ENCODE measurements at regions not wholly inside any gene's neighbourhood (a gene's known extent, or its start where the extent isn't known, plus 50 kb on each side); places are given as distances from the start of the nearest gene placed in this dataset.
A peak's percentile ranks its signal among the peaks of the same experiment; 100 is the strongest.

DNA sequence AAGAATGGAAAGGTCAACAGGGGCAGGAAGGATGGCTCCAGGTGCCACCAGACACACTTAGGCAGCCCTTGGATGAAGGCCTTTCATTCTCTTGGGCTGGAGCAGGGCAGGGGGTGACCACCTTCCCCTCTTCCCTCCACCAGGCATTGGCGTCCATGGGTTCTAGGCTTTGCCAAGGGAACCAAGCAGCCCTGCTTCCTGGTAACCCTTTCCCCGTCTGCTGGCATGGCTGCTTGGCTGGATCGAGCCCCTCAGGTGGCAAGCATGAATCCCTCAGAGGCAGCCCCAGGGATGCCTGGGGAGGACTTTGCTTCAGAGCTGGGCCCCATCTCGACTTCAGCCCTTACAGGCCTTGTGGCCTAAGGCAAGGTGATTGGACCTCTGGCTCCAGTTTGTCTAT lies 185.1 kb upstream of the SYT13 start:
- DNase-seq = no peak

DNA sequence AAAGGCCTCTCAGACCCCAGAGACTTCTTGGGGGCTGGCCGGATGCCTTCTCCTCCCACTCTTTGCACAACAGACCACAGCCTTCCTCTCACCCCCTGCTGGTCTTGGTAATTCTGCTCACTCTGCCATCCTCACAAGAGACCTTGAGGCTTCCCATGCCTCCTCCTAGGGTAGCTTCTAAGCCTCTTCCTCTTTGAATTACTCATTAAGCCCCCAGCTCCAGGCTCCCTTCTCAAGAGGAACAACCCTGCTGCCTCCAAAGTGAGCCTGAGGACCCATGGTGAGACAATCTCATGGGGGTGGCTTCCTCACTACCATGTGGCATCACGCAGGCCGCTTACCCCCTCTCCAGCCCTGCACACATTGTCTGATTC lies 184.6 kb upstream of the SYT13 start:
- no peak for DNase-seq

DNA sequence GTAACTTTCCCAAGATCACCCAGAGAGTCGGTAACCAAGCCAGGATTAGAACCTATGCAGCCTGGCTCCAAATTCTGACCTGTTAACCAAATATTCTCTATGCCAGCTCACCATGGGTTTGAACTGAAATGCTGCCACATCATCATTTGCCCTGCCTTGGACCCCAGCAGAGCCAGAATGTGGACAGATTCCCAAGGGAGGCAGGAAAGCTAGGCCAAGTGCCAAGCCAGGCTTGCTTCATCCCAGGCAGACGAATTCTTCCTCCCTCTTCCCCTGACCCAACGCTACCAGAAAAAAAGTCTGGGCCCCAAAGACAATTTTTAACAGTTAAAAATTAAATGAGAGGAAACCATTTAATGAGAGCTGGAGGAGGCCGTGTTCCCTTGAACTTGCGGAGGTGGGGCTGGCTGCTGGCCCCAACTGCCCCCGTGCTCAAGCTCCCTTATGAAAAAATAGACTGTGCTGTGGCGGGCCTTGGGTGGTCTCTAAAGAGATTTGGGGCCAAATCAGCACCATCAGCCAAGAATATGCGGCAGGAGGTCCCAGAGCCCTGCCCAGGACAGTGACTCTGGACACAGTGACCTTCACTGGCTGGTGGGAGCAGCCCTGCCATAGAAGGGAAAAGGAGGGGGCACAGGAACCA lies 184.1 kb upstream of the SYT13 start:
- no peak for DNase-seq

DNA sequence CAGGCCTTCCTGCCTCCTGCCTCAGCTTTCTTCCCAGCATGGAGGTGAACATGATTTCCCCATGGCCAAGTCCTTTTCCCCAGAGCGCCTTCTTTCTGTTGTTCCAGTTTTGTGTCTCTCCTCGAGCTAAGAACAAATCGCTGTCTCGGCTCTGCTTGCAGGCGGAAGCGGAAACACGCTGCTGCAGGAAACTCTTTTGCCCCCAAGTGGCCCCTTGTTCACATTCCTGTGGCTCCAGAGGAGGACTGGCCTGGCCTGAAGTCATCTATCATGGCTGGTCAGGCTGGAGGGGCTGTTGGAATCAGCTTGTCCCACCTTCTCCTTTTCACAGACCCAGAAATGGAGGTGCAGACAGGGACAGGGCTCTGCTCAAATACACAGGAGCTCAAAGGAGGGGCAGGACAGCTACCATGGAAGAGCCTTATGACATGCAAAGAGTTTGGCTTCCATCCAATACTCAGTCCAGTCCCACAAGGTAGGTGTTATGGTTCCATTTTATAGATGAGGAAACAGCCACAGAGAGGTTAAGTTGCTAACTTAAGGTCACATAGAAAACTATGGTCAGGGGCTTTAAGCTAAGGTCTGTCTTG lies 182.2 kb upstream of the SYT13 start:
- DNase-seq = no peak

DNA sequence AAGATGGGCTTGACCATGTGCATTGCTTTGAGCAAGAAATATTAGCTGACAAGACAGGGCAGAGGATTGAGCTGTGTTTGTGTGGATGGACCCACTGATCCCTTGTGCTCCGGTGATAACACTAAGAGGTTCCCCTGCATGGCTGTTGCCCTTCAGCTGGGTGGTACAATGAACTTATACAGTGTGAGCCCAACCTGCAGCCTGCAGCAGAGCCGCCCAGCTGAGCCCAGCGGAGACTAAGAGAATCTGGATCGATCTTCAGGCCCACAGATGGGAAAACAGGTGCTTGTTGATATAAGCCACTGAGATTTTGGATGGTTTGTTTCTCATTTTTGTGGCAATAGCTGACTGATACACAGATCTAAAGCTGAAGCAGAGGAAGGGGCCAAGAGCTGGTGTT lies 177.4 kb upstream of the SYT13 start:
- DNase-seq = no peak

DNA sequence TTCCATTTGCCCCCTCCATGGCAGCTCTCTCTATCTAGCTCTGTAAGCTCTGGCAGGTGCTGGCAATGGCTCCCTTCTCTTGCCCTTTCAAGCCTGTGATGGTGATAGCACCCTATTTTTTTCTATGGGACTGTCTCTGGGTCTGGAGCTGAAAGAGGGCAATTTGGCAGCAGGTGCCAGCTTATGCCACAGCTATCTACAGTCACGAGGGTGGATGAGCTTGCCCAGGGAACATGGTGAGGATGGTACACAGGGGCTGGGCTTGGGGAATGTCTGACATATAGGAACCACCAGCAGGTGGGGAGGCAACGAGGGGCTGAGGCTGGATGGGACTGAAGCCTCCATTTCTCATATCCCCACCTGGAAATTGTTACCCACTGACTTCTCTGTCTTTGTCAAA lies 175.4 kb upstream of the SYT13 start:
- DNase-seq = no peak

DNA sequence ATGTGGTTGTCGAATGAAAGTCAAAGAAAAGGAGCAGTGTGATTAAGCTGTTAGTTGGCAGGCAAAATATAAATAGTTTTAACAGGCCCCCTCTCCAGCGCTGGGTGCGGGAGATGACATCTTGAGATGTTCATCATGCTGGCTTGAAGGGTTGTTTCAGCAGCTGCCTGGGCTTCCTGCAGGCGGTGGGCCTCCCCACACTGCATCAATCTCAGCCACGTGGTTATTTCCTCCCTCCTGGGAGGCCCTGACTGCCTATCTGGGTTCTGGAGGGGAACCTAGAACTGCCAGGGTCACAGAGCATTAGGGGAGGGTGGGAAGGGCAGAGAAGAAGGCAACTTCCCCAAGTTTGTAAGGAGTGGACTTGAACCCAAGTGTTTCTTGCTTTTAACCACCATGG lies 173.3 kb upstream of the SYT13 start:
- no peak for DNase-seq

DNA sequence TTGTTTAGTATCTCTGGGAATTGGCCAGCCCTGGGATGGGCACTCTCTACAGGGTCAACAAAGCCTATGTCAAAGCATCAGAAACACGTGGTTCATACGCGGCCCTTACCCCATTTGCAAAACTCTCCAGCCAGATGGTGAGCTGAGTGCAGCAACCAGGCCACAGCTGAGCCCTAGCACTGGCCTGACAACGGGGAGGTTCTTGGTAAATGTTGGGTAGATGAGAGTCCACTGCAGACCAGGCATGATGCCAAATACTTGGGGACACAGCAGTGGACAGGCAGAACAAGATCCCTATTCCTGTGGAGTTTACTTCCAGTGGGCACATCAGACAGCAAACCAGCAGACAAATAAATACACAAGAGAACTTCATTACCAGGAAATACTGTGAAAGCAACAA lies 172.1 kb upstream of the SYT13 start:
- DNase-seq = no peak

DNA sequence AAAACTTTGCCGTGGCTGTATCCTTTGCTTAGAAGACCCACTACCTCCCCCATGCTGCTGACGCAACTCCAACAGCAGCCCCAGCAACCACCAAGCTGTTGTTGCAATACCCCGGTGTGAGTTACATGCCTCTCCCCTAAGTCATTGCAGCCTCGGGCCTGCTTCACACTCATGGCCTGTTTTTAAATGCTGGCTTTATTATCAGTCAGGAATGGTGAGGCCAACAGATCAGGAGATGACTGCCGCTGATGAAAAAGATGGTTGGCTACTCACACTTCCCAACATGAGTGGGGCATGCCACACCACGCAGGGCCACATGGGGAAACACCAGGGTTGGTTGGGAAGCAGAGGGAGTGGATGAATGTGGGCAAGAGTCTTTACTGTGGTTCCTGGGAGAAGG lies 171.5 kb upstream of the SYT13 start:
- peak; percentile 24 for DNase-seq

DNA sequence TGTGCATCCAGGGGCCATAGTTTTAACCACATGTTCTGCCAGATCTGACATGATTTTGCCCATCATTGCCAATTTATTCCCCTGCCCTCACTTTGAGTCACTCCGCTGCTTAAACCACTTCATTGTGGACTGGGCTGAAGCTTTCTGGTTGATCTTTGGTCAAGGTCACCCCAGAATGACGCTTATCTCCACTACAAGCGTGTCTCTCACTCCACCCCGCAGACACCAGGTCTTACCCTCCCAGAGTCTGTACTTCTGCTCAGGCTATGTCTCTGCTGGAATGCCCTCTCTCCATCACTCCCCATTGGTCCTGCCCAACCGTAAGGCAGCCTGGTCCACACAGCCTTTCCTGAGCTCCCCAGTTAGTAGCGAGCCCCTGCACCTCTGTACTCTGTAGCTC lies 170.5 kb upstream of the SYT13 start:
- DNase-seq = no peak

DNA sequence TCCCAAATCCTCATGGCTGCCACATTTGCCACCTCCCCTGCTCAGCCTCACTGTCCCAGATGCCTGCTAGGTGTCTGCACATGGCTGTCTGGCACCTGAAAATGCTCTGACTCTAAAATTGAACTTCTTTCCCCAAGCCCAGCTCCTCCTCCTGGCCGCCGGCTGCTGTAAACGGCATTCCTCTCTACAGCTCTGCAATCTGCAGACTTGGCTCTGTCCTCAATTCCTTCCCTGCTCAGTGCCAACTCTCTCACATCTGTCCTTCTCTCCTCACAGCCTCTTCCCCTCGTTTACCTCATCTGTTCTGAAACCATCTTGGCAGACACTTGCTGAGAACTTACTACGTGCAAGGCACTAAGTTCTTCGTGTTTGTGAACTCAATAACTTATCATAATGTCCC lies 169.4 kb upstream of the SYT13 start:
- no peak for DNase-seq

DNA sequence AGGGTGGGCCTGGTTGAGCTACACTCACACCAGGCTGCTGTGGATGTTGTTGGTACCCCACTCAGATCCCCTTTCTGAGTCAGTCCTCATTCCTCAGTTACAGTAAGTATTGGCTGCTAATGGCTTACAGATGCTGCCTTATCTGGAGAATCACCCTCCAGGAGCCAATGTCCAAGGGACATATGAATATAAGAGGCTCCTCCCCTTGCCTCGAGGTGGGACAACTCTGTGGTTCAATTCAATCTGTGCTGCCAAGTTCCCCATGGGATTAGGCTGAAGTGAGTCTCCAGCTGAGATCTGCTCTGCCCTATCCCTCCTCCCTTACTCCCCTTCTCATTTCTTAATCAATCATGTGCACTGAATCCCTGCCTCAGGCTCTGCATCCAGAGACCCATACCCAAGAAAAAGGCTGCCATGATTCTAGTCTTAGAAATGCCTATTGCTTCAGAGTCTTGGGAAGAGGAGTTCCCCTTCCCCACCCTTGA lies 168.8 kb upstream of the SYT13 start:
- DNase-seq = no peak

DNA sequence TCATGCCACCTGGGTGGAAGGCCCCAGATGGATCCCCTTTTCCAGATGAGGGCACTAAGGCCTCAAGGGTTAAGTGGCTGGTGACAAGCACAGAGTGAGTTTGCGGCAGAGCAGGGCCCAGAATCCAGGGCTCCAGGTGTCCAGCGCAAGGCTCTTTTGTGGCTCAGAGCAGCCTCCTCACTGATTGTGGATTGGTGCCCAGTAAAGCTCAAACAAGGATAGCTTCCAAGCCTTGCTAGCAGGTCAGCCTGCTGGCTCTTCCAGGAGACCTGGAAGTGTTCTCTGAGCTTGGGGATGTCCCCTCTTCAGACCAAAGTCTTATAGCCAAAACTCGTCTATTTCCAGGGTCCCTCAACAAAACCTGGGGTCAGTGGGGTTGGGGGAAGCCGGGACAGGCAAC lies 167.6 kb upstream of the SYT13 start:
- DNase-seq = no peak

DNA sequence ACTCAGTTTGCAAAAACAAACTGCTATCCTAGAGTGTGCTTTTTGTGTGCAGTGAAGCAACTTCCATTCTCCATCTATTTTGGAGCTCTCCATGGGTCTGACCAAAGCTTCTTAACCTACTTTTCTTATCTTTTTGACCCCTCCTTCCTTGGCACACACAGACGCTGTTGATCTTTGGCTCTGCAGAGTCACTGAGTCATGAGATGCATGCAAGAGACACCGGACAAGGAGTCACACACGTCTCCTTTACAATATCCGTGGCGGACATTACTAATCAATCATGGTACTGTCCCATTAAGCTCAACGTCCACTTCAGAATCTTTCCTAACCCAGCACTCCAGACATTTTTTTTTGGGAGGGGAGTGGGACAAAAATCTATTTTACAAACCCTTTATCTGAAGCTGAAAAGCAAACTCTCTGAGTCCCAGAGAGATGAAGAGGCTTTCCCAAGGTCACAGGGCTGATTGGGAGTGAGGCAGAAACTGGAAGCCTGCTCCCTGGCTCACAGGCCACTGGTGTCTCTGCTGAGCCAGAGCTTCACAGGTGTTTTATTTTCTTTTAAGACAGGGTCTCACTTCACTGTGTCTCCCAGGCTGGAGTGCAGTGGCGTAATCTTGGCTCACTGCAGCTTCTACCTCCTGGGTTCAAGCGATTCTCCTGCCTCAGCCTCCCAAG lies 165.8 kb upstream of the SYT13 start:
- DNase-seq = peak; percentile 2

DNA sequence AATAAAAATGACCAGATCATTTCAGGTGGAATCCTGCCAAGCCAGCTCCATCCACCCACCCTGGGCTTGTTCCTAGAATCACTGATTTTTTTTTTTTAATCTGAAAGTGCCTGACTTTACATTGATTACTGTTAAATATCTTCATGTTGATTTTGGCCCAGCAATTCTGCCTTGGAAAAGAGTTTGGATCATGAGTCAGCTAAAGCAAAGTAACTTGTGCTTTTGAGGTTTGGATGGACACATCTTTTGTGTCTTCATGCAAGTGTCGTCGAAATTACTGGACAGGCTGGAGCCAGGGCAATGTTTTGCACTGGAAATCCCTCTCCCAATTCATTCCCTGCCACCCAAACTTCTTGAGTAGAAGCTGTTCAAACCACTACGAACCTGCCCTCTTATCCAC lies 164.0 kb upstream of the SYT13 start:
- DNase-seq = no peak

DNA sequence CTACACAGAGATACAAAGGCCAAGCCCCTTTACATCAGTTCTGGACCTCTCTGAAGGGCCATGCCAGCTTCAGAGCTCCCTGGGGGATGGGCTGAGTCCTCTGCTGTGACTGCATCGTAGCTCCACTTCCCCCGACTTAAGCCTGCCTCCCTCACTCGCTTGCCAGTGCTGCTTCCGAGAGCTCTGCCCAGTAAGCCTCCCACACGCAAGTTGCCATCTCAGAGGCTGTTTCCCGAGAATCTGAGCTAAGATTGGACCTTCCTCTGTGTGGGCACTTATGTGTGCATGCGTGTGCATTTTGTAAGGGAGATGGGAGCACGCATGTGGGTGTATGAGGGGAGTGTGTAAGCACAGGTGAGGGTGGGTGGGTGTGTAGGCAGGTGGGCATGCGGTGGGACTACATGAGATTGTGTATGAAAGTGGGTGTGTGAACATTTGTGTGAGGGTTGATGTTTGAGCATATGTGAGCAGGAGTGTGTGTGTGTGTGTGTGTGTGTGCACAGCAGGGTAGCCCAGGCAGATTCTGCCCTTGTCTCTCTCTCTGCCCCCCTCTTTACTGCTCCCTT lies 163.0 kb upstream of the SYT13 start:
- no peak for DNase-seq

DNA sequence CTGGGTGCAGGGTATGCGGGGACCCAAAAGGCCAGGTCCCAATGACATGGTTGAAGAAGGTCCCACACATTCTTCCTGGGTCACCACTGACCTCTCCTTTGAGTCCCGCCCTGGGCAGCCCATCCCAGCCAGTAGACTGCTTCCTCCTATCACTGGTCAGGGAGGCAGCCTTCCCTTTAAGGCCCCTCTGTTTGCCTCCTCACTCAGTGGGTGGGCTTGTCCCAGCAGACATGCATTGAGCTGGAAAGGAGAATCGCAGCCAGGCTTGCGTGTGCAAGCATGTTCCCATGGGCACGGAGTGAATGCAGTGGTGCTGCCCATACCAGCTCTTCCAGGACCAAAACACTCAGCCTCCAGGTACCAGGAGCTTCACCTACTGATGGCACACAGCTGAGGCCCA lies 162.4 kb upstream of the SYT13 start:
- DNase-seq = no peak

DNA sequence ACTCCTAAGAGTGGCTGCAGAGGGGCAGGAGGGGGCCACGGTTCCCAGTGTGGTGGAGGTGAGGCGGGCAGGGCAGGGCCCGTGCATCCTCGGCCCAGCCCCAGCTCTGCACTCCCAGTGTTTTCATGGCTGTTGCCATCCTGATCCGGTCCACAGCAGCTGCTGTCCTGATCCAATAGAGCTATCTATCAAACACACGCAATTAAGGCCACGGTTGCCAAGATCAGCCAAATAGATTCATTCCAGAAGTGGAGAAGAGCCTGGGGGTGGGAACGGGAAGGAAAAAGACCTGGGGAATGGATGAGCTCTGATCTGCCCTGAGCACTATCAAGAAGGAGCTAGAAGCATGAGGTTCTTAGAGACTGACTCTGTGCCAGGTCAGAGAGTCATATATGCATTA lies 160.9 kb upstream of the SYT13 start:
- no peak for DNase-seq

DNA sequence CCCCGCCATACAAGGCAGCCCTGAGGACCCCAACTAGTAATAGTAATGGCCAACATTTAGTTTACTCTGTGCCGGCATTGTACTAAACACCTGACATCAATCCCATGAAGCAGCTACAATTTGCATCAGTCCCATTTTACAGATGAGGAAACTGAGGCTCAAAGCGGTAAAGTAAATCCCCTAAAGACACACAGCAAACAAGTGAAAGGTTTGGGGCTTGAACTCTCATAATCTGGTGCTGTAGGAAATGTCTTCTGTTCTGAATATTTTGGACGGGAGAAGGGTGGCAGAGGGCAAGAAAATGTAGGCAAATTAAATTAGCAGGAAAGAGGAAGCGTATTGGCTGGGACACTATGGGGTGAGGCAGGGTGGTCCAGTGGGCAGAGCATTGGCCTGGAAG lies 160.3 kb upstream of the SYT13 start:
- DNase-seq = no peak

DNA sequence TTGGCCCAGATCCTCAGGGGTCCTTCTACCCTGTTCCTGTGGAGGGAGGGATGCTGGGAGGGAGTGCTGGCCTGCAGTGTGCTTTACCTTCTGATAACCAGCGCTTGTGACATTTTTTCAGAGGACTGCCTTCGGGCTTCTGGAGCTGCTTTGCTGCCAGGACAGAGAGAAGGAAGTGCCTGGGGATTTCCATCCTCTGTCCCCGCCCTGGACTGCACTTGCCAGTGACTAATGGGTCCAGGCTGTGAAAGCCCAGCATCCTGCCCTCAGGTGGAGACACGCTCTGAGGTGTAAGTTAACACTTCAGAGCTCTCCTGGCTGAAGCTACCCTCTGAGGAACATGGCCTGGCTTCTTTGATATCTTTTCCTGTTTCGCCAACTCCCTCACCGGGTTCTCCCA lies 158.7 kb upstream of the SYT13 start:
- no peak for DNase-seq

DNA sequence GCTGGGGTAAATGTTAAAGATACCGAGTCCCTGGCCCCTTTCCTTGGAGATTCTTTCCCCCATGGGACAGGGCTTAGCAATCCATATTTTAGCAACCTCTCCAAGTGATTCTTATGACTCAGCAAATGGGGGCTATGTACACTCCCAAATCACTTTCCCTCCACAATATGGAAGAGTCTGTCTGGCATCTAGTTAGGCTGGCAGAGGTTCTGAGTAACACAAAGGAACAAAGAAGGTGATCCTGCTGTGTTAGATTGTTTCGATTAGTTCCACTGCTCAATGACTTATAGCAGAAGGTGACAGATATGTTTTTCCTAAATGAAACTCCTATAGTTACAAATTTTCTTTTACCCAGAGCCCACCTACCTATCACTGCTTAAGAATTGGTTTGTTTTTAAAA lies 154.0 kb upstream of the SYT13 start:
- no peak for DNase-seq

DNA sequence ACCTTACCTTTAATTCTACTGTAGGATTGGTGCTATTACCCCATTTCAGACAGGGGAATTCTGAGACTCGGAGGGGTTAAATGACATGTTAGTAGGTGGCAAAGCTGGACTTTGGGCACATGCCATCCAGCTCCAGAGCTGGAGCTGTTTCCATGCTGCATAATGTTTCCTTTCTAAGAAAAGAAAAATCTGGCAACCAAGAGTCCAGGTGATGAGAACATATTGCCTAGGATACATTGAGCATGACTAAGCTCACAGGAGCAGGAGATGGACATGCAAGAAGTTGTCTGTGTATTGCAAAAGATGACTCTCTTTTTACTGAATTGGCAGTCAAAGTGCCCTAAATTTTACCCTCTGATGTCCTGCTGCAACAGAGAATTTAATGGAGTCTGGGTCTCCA lies 150.8 kb upstream of the SYT13 start:
- DNase-seq = no peak

DNA sequence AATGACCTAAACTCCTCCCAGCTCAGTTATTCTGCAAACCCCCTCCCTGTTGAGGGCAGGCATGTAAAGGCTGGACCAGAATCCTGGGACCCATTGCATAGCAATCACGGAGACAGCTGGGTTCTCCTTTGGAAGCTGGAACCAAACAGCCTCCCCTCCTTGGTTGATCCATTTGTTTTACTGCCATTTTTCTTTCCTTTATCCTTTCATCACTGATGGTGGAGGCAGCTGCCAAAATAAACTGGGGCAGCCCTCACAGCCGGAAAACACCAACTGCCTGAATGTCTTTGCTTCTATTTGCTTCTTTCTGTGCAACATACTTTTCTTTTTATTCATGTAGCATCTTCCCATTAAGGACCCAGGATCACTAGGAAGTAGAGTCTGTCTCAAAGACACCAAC lies 150.0 kb upstream of the SYT13 start:
- DNase-seq = no peak

DNA sequence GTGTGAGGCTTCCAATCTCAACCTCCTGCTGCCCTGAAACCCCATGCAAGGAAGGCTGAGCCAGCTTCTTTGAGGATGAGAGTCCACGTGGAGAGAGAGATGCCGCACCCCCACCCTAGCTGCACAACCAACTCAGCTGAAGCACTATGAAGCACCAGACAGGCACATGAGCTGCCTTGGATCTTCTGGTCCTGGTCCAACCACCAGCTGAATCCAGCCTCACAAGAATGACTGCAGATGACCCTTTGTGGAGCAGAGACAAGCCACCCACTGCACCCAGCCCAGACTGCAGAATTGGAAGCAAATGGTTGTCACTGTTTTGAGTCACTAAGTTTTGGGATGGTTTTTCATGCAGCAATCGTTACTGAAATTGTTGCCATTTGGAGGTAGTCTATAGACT lies 149.6 kb upstream of the SYT13 start:
- DNase-seq = no peak

DNA sequence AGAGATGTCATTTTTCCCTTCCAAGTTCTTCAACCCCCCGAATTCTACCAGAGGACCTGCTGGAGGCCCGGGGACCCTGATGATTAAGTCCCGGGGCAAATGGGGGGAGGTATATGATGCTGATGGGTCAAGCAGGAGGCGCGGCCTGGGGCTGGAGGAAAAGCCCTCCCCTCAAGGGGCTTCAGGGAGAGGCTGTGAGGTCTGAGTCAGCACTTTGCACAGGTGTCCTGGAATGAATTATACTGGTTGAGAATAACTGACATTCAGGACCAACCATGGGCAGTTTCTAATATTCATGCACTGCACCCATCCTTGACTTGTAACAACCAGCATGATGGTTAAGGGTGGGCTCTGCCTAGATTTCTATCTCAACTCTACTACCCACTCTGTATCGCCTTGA lies 146.8 kb upstream of the SYT13 start:
- DNase-seq = no peak
